Adrenal gland (tissue), 5 donors: ENCODE measurements at regions not wholly inside any gene's neighbourhood (a gene's known extent, or its start where the extent isn't known, plus 50 kb on each side); places are given as distances from the start of the nearest gene placed in this dataset.

Source experiments
- POLR2A ChIP-seq, 2 donors: fragments of 450-650 bp; IDR thresholded peaks; one replicate each; pipeline ENCODE4 v1.6.1; 2017; ENCODE audit warnings: antibody characterized with exemption in 2 of 2, mild to moderate bottlenecking in 2 of 2, moderate library complexity in 1 of 2
- TF ChIP-seq, protein P1 (sequence below), 6 experiments: fragments of 450-650 bp in 4 of 6; fragments of 200-600 bp in 2 of 6; sonication (generic) in 1 of 6; IDR thresholded peaks; 1 replicate in 5 of 6; 2 replicates in 1 of 6; pipeline versions ENCODE4 v1.5.1 to v1.8.0; 2016 to 2021; ENCODE audit warnings: antibody characterized with exemption in 6 of 6, mild to moderate bottlenecking in 2 of 6, moderate library complexity in 1 of 6
- donor health status: DM: no; HTN: no; CAD: no.

DNA sequence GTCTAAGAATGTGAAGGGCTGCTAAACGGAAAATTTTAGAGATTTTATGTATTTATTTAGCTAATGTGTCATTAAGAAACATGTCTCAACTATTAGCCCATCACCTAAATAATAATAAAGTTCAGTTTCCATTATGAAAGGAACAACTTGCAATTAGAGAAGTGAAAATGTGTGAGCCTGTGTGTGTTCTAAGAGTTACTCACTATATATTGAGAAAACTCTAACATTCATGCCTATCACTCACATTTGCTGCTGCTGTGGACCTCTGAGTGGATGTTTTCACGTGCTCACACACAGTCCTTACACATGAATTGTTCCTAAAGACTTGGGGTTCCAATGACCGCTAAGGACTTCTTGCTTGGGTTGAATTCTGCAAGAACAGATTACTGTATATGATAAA, 364.0 kb downstream of the TMA16 start:
- TF ChIP-seq, protein P1, sequence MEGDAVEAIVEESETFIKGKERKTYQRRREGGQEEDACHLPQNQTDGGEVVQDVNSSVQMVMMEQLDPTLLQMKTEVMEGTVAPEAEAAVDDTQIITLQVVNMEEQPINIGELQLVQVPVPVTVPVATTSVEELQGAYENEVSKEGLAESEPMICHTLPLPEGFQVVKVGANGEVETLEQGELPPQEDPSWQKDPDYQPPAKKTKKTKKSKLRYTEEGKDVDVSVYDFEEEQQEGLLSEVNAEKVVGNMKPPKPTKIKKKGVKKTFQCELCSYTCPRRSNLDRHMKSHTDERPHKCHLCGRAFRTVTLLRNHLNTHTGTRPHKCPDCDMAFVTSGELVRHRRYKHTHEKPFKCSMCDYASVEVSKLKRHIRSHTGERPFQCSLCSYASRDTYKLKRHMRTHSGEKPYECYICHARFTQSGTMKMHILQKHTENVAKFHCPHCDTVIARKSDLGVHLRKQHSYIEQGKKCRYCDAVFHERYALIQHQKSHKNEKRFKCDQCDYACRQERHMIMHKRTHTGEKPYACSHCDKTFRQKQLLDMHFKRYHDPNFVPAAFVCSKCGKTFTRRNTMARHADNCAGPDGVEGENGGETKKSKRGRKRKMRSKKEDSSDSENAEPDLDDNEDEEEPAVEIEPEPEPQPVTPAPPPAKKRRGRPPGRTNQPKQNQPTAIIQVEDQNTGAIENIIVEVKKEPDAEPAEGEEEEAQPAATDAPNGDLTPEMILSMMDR (IDR thresholded peaks at IDR 0.05): no peak
- no peak for TF ChIP-seq POLR2A (IDR thresholded peaks at IDR 0.05)
